ENCODE measurements at regions not wholly inside any gene's neighbourhood (a gene's known extent, or its start where the extent isn't known, plus 50 kb on each side); places are given as distances from the start of the nearest gene placed in this dataset.

DNA sequence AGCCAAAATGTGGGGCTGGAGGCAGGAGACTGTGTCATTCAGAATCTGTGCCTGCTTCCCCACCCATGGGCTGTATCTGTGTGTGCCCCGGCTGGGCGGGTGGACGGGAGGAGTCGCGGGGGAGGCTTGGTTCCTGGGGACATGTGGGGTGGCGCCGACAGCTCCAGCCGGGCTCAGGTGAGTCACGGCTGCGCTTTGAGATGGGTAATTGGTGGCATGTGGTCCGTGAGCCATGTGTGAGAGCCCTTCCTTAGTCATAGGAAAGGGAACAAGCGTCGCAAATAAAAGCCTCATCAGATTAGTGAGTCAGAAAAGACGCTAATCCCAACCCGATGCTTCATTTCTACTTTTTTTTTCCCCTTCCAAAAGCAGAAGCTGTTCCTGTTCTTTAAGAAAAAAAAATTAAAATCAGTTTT is 118.6 kb upstream of the ZNF536 start:
- no peak overlapping the region for H2AFZ ChIP-seq (ENCODE audit: low read depth, low read length)
- no peak for TF ChIP-seq EZH2phosphoT487 (IDR thresholded peaks at IDR 0.05; ENCODE audit: low read depth)
- TF ChIP-seq, protein P1, sequence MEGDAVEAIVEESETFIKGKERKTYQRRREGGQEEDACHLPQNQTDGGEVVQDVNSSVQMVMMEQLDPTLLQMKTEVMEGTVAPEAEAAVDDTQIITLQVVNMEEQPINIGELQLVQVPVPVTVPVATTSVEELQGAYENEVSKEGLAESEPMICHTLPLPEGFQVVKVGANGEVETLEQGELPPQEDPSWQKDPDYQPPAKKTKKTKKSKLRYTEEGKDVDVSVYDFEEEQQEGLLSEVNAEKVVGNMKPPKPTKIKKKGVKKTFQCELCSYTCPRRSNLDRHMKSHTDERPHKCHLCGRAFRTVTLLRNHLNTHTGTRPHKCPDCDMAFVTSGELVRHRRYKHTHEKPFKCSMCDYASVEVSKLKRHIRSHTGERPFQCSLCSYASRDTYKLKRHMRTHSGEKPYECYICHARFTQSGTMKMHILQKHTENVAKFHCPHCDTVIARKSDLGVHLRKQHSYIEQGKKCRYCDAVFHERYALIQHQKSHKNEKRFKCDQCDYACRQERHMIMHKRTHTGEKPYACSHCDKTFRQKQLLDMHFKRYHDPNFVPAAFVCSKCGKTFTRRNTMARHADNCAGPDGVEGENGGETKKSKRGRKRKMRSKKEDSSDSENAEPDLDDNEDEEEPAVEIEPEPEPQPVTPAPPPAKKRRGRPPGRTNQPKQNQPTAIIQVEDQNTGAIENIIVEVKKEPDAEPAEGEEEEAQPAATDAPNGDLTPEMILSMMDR (IDR thresholded peaks at IDR 0.05; ENCODE audit: low read depth, low read length): no peak
- no peak overlapping the region for H3K4me2 ChIP-seq (ENCODE audit: low read length)
- H3K79me2 ChIP-seq (ENCODE audit: low read length): no peaks in the 10 kb centered on the region
- peaks cover 39% of the 10 kb centered on the region for H3K27me3 ChIP-seq (ENCODE audit: low read depth, low read length)
- no peak overlapping the region for H3K9ac ChIP-seq (ENCODE audit: low read length)
- H3K27ac ChIP-seq (ENCODE audit: low read length): no peak overlapping the region
- H3K4me3 ChIP-seq (ENCODE audit: low read length): no peak overlapping the region
- no peaks in the 10 kb centered on the region for H3K36me3 ChIP-seq (replicated peaks; ENCODE audit: low read depth, low read length)
- H3K9me3 ChIP-seq (ENCODE audit: insufficient read depth, low read length): no peaks in the 10 kb centered on the region
- H3K4me1 ChIP-seq (ENCODE audit: low read length): no peaks in the 10 kb centered on the region
- no peaks in the 10 kb centered on the region for H4K20me1 ChIP-seq (ENCODE audit: insufficient read depth, low read length)

GRCh38 chr19:30254158-30254557 is 118.0 kb upstream of the ZNF536 start:
- H3K4me2 ChIP-seq (ENCODE audit: low read length): no peak overlapping the region

GRCh38 chr19:30254789-30255188 is 117.4 kb upstream of the ZNF536 start:
- no peaks in the 10 kb centered on the region for H3K9me3 ChIP-seq (ENCODE audit: insufficient read depth, low read length)
- H3K4me2 ChIP-seq (ENCODE audit: low read length): no peak overlapping the region
- H4K20me1 ChIP-seq (ENCODE audit: insufficient read depth, low read length): no peaks in the 10 kb centered on the region
- no peak overlapping the region for H3K9ac ChIP-seq (ENCODE audit: low read length)
- H3K79me2 ChIP-seq (ENCODE audit: low read length): no peaks in the 10 kb centered on the region
- no peaks in the 10 kb centered on the region for H3K4me1 ChIP-seq (ENCODE audit: low read length)
- no peaks in the 10 kb centered on the region for H3K36me3 ChIP-seq (replicated peaks; ENCODE audit: low read depth, low read length)
- H3K4me3 ChIP-seq (ENCODE audit: low read length): no peak overlapping the region
- no peak overlapping the region for H3K27ac ChIP-seq (ENCODE audit: low read length)
- peaks cover 38% of the 10 kb centered on the region for H3K27me3 ChIP-seq (ENCODE audit: low read depth, low read length)
- H2AFZ ChIP-seq (ENCODE audit: low read depth, low read length): no peak overlapping the region
- TF ChIP-seq, protein P1 (IDR thresholded peaks at IDR 0.05; ENCODE audit: low read depth, low read length): no peak

More at GRCh38 chr19:30254158-30254557, 118.0 kb upstream of the ZNF536 start:
- H3K9me3 ChIP-seq (ENCODE audit: insufficient read depth, low read length): no peaks in the 10 kb centered on the region
- H3K4me1 ChIP-seq (ENCODE audit: low read length): no peaks in the 10 kb centered on the region
- H3K27me3 ChIP-seq (ENCODE audit: low read depth, low read length): peaks cover 39% of the 10 kb centered on the region
- H3K4me3 ChIP-seq (ENCODE audit: low read length): no peak overlapping the region
- no peaks in the 10 kb centered on the region for H3K79me2 ChIP-seq (ENCODE audit: low read length)
- no peaks in the 10 kb centered on the region for H3K36me3 ChIP-seq (replicated peaks; ENCODE audit: low read depth, low read length)
- H3K9ac ChIP-seq (ENCODE audit: low read length): no peak overlapping the region
- no peaks in the 10 kb centered on the region for H4K20me1 ChIP-seq (ENCODE audit: insufficient read depth, low read length)
- TF ChIP-seq, protein P1 (IDR thresholded peaks at IDR 0.05; ENCODE audit: low read depth, low read length): no peak
- TF ChIP-seq EZH2phosphoT487 (IDR thresholded peaks at IDR 0.05; ENCODE audit: low read depth): no peak
- no peak overlapping the region for H3K27ac ChIP-seq (ENCODE audit: low read length)
- no peak overlapping the region for H2AFZ ChIP-seq (ENCODE audit: low read depth, low read length)

GRCh38 chr19:30255791-30256495 is 116.2 kb upstream of the ZNF536 start:
- H3K4me3 ChIP-seq (ENCODE audit: low read length): no peak overlapping the region
- no peak overlapping the region for H3K27ac ChIP-seq (ENCODE audit: low read length)
- no peaks in the 10 kb centered on the region for H3K4me1 ChIP-seq (ENCODE audit: low read length)
- no peak overlapping the region for H3K9ac ChIP-seq (ENCODE audit: low read length)
- no peak overlapping the region for H2AFZ ChIP-seq (ENCODE audit: low read depth, low read length)
- H4K20me1 ChIP-seq (ENCODE audit: insufficient read depth, low read length): no peaks in the 10 kb centered on the region
- H3K79me2 ChIP-seq (ENCODE audit: low read length): no peaks in the 10 kb centered on the region
- H3K27me3 ChIP-seq (ENCODE audit: low read depth, low read length): peaks cover 30% of the 10 kb centered on the region
- no peak overlapping the region for H3K4me2 ChIP-seq (ENCODE audit: low read length)
- no peaks in the 10 kb centered on the region for H3K9me3 ChIP-seq (ENCODE audit: insufficient read depth, low read length)
- TF ChIP-seq, protein P1 (IDR thresholded peaks at IDR 0.05; ENCODE audit: low read depth, low read length): no peak
- no peak for TF ChIP-seq EZH2phosphoT487 (IDR thresholded peaks at IDR 0.05; ENCODE audit: low read depth)
- H3K36me3 ChIP-seq (replicated peaks; ENCODE audit: low read depth, low read length): no peaks in the 10 kb centered on the region

Data from OCI-LY3 (cell line).